ENCODE measurements at regions not wholly inside any gene's neighbourhood (a gene's known extent, or its start where the extent isn't known, plus 50 kb on each side); places are given as distances from the start of the nearest gene placed in this dataset.

- H3K4me3 ChIP-seq (ENCODE audit: low read length): no peak overlapping the region
- no peaks in the 10 kb centered on the region for H3K4me1 ChIP-seq (ENCODE audit: insufficient read depth, low read length)
- no peaks in the 10 kb centered on the region for H4K20me1 ChIP-seq (ENCODE audit: low read length)
- TF ChIP-seq EZH2phosphoT487 (IDR thresholded peaks at IDR 0.05; ENCODE audit: borderline replicate concordance, low read length) (no peak), EZH2 (IDR thresholded peaks at IDR 0.05; ENCODE audit: low read length, unreplicated experiment) (no peak)
- TF ChIP-seq, protein P1, sequence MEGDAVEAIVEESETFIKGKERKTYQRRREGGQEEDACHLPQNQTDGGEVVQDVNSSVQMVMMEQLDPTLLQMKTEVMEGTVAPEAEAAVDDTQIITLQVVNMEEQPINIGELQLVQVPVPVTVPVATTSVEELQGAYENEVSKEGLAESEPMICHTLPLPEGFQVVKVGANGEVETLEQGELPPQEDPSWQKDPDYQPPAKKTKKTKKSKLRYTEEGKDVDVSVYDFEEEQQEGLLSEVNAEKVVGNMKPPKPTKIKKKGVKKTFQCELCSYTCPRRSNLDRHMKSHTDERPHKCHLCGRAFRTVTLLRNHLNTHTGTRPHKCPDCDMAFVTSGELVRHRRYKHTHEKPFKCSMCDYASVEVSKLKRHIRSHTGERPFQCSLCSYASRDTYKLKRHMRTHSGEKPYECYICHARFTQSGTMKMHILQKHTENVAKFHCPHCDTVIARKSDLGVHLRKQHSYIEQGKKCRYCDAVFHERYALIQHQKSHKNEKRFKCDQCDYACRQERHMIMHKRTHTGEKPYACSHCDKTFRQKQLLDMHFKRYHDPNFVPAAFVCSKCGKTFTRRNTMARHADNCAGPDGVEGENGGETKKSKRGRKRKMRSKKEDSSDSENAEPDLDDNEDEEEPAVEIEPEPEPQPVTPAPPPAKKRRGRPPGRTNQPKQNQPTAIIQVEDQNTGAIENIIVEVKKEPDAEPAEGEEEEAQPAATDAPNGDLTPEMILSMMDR (conservative IDR thresholded peaks at IDR 0.05; ENCODE audit: low read depth, low read length): no peak
- no peak overlapping the region for H3K9ac ChIP-seq (ENCODE audit: low read length)
- H3K9me3 ChIP-seq (ENCODE audit: low read length): no peaks in the 10 kb centered on the region
- no peak overlapping the region for H3K27ac ChIP-seq (ENCODE audit: low read length)
- no peaks in the 10 kb centered on the region for H3K79me2 ChIP-seq (ENCODE audit: low read length)
- no TSS peak for BruUV-seq (replicated peaks)
- no peak overlapping the region for H2AFZ ChIP-seq (ENCODE audit: low read length)
- DNase-seq (no peak), ATAC-seq (no peak)
- POLR2A ChIA-PET (ENCODE audit: unreplicated experiment): no interaction called here
- CTCF ChIA-PET: no interaction called here
- intact Hi-C loops (cut with micrococcal nuclease): no loop called here
- no peaks in the 10 kb centered on the region for H3K9me2 ChIP-seq (replicated peaks; ENCODE audit: low read length)
- no peaks in the 10 kb centered on the region for H3F3A ChIP-seq (ENCODE audit: low read length, unreplicated experiment)
- H3K27me3 ChIP-seq (ENCODE audit: low read length): peaks cover 51% of the 10 kb centered on the region
- no peaks in the 10 kb centered on the region for H3K36me3 ChIP-seq (ENCODE audit: low read depth, low read length)
- no peak overlapping the region for H3K4me2 ChIP-seq (ENCODE audit: low read length)
These were observed 57.8 kb upstream of the HS6ST1 start for GRCh38 chr2:128376241-128377041.

- H3K9ac ChIP-seq (ENCODE audit: low read length): no peak overlapping the region
- H3K4me3 ChIP-seq (ENCODE audit: low read length): no peak overlapping the region
- no peak overlapping the region for H3K27ac ChIP-seq (ENCODE audit: low read length)
- no peaks in the 10 kb centered on the region for H3K4me1 ChIP-seq (ENCODE audit: insufficient read depth, low read length)
- H3K9me2 ChIP-seq (replicated peaks; ENCODE audit: low read length): no peaks in the 10 kb centered on the region
- ChIA-PET CTCF (no interaction called here), POLR2A (ENCODE audit: unreplicated experiment) (no interaction called here)
- TF ChIP-seq EZH2phosphoT487 (IDR thresholded peaks at IDR 0.05; ENCODE audit: borderline replicate concordance, low read length) (no peak), EZH2 (IDR thresholded peaks at IDR 0.05; ENCODE audit: low read length, unreplicated experiment) (no peak)
- TF ChIP-seq, protein P1 (conservative IDR thresholded peaks at IDR 0.05; ENCODE audit: low read depth, low read length): no peak
- H4K20me1 ChIP-seq (ENCODE audit: low read length): no peaks in the 10 kb centered on the region
- no peaks in the 10 kb centered on the region for H3F3A ChIP-seq (ENCODE audit: low read length, unreplicated experiment)
- no peak overlapping the region for H2AFZ ChIP-seq (ENCODE audit: low read length)
- no peaks in the 10 kb centered on the region for H3K36me3 ChIP-seq (ENCODE audit: low read depth, low read length)
- no peaks in the 10 kb centered on the region for H3K79me2 ChIP-seq (ENCODE audit: low read length)
- peaks cover 57% of the 10 kb centered on the region for H3K27me3 ChIP-seq (ENCODE audit: low read length)
- H3K9me3 ChIP-seq (ENCODE audit: low read length): no peaks in the 10 kb centered on the region
- no peak overlapping the region for H3K4me2 ChIP-seq (ENCODE audit: low read length)
- ATAC-seq (no peak), DNase-seq (no peak)
- intact Hi-C loops (cut with micrococcal nuclease): no loop called here
- BruUV-seq (replicated peaks): no TSS peak
These were observed 58.6 kb upstream of the HS6ST1 start for GRCh38 chr2:128377071-128377910.
